ENCODE measurements at regions not wholly inside any gene's neighbourhood (a gene's known extent, or its start where the extent isn't known, plus 50 kb on each side); places are given as distances from the start of the nearest gene placed in this dataset.

DNA sequence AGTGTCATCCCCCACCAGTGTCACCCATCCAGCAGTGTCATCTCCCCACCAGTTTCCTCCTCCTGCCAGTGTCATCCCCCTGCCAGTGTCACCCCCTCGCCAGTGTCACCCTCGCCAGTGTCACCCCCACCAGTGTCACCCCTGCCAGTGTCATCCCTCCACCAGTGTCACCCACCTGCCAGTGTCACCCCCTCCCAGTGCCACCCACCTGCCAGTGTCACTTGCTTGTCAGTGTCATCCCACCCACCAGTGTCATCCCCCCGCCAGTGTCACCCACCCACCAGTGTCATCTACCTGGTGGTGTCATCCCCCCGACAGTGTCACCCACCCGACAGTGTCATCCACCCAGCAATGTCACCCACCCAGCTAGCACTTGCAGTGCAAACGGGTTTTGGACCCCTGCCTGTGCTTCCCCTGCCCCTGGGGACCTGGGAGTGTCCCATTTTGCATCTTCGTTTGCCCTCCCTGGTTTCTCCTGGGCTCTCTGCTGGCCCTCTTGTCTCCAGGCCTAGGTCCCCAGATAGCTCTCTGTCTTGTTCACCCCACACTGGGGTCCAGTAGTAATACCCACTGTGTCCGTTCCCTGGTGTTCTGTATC, 99.8 kb upstream of the PRR20G start:
- H2BK20ac ChIP-seq (ENCODE audit: low read depth, low read length): no peak overlapping the region
- H3K56ac ChIP-seq (ENCODE audit: extremely low read depth, insufficient read depth, low read length): no peak overlapping the region
- H3K9ac ChIP-seq (ENCODE audit: low read depth, low read length): no peak overlapping the region
- intact Hi-C loops (cut with micrococcal nuclease): no loop called here
- no TSS peak for BruUV-seq (replicated peaks)
- ATAC-seq (ENCODE audit: low read depth): no peak
- H2AFZ ChIP-seq (replicated peaks; ENCODE audit: low read length, poor library complexity): peak overlapping the region; percentile 32
- H3K9me3 ChIP-seq (ENCODE audit: control insufficient read depth, insufficient read depth, low read length): no peaks in the 10 kb centered on the region
- H2BK120ac ChIP-seq (ENCODE audit: low read depth, low read length): no peak overlapping the region
- no peak overlapping the region for H2AK5ac ChIP-seq (ENCODE audit: low read depth, low read length)
- H2BK5ac ChIP-seq (ENCODE audit: low read depth, low read length, poor library complexity, severe bottlenecking): no peak overlapping the region
- H3K27ac ChIP-seq (ENCODE audit: insufficient read depth, low read length): no peak overlapping the region
- no peak overlapping the region for H2AK9ac ChIP-seq (replicated peaks; ENCODE audit: low read depth, low read length, poor library complexity)
- H3K14ac ChIP-seq (replicated peaks; ENCODE audit: low read depth, low read length): no peak overlapping the region
- H2BK15ac ChIP-seq (ENCODE audit: low read depth, low read length): no peak overlapping the region
- CTCF ChIA-PET: no interaction called here
- H4K8ac ChIP-seq (ENCODE audit: low read depth in 2 of 2, low read length in 2 of 2): no peak overlapping the region
- H4K5ac ChIP-seq (ENCODE audit: low read depth, low read length): no peak overlapping the region
- POLR2A ChIA-PET (ENCODE audit: unreplicated experiment): no interaction called here
- no peak overlapping the region for H4K91ac ChIP-seq (ENCODE audit: insufficient read depth, low read depth, low read length)
- H3K36me3 ChIP-seq (ENCODE audit: control insufficient read depth, insufficient read depth, low read length): no peaks in the 10 kb centered on the region
- no peaks in the 10 kb centered on the region for H3K79me1 ChIP-seq (ENCODE audit: low read depth in 1 of 2, low read length in 2 of 2)
- in situ Hi-C loops (cut with MboI; ENCODE audit: low sequenced_read_pairs): no loop called here
- H3K27me3 ChIP-seq (ENCODE audit: control insufficient read depth, insufficient read depth, low read length): peaks cover 6% of the 10 kb centered on the region; the same call in 1 of the 2 replicates
- dilution Hi-C loops (cut with HindIII; ENCODE audit: low sequenced_read_pairs, unreplicated experiment): no loop called here
- TF ChIP-seq, protein P1, sequence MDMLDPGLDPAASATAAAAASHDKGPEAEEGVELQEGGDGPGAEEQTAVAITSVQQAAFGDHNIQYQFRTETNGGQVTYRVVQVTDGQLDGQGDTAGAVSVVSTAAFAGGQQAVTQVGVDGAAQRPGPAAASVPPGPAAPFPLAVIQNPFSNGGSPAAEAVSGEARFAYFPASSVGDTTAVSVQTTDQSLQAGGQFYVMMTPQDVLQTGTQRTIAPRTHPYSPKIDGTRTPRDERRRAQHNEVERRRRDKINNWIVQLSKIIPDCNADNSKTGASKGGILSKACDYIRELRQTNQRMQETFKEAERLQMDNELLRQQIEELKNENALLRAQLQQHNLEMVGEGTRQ (IDR thresholded peaks at IDR 0.05; ENCODE audit: low read depth, low read length): no peak
- TF ChIP-seq CHD1 (IDR thresholded peaks at IDR 0.05; ENCODE audit: low read depth, low read length): no peak
- no peak for TF ChIP-seq CEBPB (IDR thresholded peaks at IDR 0.05; ENCODE audit: low read depth, low read length)
- TF ChIP-seq NFE2L2 (IDR thresholded peaks at IDR 0.05; ENCODE audit: low read depth, low read length): no peak
- TF ChIP-seq RCOR1 (IDR thresholded peaks at IDR 0.05; ENCODE audit: insufficient replicate concordance, low read length): no peak
- no peak for TF ChIP-seq FOS (IDR thresholded peaks at IDR 0.05; ENCODE audit: low read depth, low read length)
- no peaks in the 10 kb centered on the region for H3K9me1 ChIP-seq (ENCODE audit: insufficient read depth, low read length)
- no peak overlapping the region for H3K23ac ChIP-seq (ENCODE audit: low read depth, low read length)
- no peak overlapping the region for H3K4me2 ChIP-seq (ENCODE audit: low read depth, low read length)
- no peaks in the 10 kb centered on the region for H3K4me1 ChIP-seq (ENCODE audit: control insufficient read depth, insufficient read depth, low read length)
- no peak overlapping the region for H3K4ac ChIP-seq (ENCODE audit: low read depth, low read length)
- no peak overlapping the region for H3K18ac ChIP-seq (ENCODE audit: low read depth, low read length)
- no peak overlapping the region for H3K4me3 ChIP-seq (ENCODE audit: insufficient read depth, low read depth, low read length)
- WGBS, 2 experiments (ENCODE audit: extremely low coverage in 2 of 2, insufficient read length in 1 of 2): 60% methylated on average over 5 of the region's 8 CpGs; no CpG with 5 or more reads in 1 of the 2 experiments
- no peak for DNase-seq
- H4K20me1 ChIP-seq (ENCODE audit: insufficient read depth, low read length): no peaks in the 10 kb centered on the region

Data from IMR-90 (cell line).